IPS-18c (cell line): ENCODE measurements at regions not wholly inside any gene's neighbourhood (a gene's known extent, or its start where the extent isn't known, plus 50 kb on each side); places are given as distances from the start of the nearest gene placed in this dataset.

ENCODE experiments used
- H3K4me3 ChIP-seq: 2 replicates; pipeline ENCODE4 v1.7.0; 2013; ENCODE audit warnings: low read depth, mild to moderate bottlenecking, low read length, moderate library complexity; ENCODE audit not compliant: insufficient read depth
- H3K9me3 ChIP-seq: one replicate; pipeline ENCODE4 v1.6.1; 2013; ENCODE audit warnings: mild to moderate bottlenecking, low read length, moderate library complexity; ENCODE audit not compliant: control insufficient read depth, insufficient read depth

DNA sequence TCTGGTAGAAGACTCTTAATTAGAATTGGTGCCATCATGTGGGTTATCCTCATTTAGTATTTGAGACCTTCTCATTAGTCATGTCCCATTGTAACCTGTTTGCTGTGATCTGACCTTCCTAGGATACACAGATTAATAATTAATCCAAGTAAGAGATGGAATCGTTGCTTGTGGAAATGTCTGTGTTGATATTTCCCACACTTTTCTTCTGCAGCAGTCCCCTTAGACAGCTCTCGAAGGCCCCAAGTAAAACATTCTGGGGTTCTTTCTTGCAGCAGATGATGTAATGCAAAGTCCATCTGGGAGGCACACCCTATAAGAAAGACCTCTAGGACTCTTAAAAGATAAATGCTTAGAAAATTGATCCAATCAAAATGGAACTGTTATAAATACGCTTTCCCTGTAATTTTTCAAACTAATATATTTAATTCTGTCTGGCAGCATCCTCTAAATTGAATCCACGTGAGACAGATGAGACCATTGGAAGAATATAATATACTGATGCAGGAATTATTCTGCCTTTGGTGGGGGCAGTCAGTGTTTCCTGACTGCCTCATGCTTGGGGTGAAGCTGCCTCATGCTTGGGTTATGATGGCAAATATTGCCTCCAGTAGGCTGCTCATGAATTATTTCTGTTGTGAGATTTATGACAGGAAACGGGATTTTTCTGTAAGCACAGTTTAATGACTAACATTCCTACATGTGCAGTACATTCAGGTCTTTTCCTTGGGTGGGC lies 54.5 kb upstream of the ARMC2 start:
- Histone ChIP-seq H3K4me3 (no peak overlapping the region), H3K9me3 (no peaks in the 10 kb centered on the region)

DNA sequence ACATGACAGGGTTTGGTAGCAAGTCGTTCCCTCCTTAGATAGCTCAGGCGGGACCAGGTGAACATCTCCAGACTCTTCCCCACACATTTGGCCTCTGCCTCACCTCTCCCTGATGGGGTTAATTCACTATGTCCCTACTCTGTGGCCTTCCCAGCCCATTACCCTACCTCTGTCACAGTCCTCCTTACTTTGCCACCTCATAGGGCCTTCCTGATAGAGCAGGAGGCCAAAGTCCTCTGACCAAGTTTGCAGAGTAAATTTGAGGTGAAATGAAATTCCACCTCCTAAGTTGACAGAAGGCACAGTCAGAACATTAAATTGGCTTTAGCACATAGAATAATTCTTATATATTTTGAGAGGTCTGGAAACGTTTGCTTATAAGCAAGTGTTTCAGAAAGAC lies 53.1 kb upstream of the ARMC2 start:
- H3K4me3 ChIP-seq, result no peak overlapping the region
- H3K9me3 ChIP-seq, result no peaks in the 10 kb centered on the region

DNA sequence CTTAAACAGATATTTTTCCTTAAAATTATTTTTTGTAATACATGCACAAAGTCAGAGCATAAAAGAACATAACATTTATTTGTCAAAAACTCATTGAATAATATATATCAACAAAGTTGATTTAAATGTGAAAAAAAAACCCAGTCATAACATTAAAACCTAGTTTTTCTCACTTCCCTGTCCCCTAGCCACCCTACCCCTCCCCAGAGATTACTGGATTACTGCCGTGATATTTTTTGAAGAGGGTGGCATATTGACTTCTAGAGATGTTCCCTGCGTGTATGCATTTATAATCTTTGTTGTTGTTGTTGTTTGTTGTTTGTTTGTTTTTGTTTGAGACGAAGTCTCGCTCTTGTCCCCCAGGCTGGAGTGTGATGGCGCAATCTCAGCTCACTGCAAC lies 52.4 kb upstream of the ARMC2 start:
- Histone ChIP-seq H3K4me3 (no peak overlapping the region), H3K9me3 (no peaks in the 10 kb centered on the region)

DNA sequence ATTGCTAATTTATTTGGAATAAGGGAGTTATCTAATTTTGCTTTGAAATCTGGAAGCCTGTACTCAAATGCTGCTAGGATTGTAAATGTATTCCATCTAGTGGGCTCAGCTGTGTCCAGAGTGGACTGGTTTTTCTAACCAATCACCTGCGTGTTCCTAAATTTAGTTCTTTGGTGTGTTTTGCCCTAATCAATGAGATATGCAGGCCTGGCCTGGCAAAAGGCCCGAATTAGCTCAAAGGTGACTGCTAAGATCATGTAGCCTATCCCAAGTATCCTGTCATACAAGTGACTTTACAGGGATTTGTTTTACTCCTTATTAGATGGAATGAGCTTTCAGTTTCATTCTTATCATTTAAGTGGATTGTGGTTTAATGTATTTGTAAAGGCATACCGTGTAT lies 51.3 kb upstream of the ARMC2 start:
- Histone ChIP-seq H3K4me3 (no peak overlapping the region), H3K9me3 (no peaks in the 10 kb centered on the region)

DNA sequence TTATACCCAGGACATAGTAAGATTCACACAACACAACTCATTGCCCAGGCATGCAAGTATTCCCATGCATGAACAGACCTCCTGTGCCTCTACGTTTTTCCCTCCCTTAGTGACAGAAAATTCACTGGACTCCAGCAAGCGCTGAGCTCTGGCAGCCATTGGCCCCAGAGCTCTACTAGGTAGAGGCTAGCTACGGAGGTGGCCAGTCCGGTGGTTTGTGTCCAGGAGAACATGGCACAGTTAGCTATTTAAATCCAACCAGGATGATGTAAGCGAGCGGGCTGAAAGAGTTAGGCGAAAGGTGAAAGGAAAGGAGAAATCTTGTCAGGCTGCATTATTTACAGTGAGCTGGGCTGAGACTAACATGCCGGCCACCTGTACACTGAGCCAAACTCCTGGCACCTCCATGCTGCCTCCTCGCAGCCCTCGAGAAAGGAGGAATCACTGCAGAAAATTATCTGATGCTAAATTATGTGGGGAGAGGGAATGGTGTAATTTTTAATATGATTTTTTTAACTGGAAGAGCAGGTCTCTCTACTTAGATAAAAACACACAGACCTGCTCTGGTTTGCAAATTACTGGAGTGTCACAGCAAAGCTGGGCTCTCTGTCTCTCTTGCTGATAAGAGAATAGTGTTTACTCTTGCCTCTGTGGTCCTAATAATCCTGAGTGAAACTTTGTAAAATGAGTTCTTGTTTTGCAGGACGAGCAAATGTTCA lies 50.1 kb upstream of the ARMC2 start:
- H3K9me3 ChIP-seq, result no peaks in the 10 kb centered on the region
- H3K4me3 ChIP-seq, result no peak overlapping the region; the same call in 1 of the 2 replicates
